Endodermal cell (in vitro differentiated cells): ENCODE measurements at regions not wholly inside any gene's neighbourhood (a gene's known extent, or its start where the extent isn't known, plus 50 kb on each side); places are given as distances from the start of the nearest gene placed in this dataset.

Experiments
- DNase-seq: peaks from one replicate; pipeline ENCODE4 v3.0.0-alpha.2; 2017
- H3K27ac ChIP-seq: 2 replicates; pipeline ENCODE4 v1.5.1; 2013; ENCODE audit warnings: mild to moderate bottlenecking, low read depth, low read length, moderate library complexity
- H3K27me3 ChIP-seq: 2 replicates; pipeline ENCODE4 v1.6.1; 2013; ENCODE audit warnings: mild to moderate bottlenecking, low read length, moderate library complexity; ENCODE audit not compliant: insufficient read depth, control insufficient read depth, poor library complexity, severe bottlenecking
- H3K36me3 ChIP-seq: 2 replicates; pipeline ENCODE4 v1.7.0; 2013; ENCODE audit warnings: mild to moderate bottlenecking, low read length, moderate library complexity; ENCODE audit not compliant: control insufficient read depth, insufficient read depth
- H3K4me1 ChIP-seq: one replicate; pipeline ENCODE4 v1.7.0; 2013; ENCODE audit warnings: low read length; ENCODE audit not compliant: control insufficient read depth, insufficient read depth
- H3K4me3 ChIP-seq: 2 replicates; pipeline ENCODE4 v1.5.1; 2013; ENCODE audit warnings: mild to moderate bottlenecking, low read length, moderate library complexity
- H3K9ac ChIP-seq: 2 replicates; pipeline ENCODE4 v1.6.1; 2013; ENCODE audit warnings: mild to moderate bottlenecking, low read length, moderate library complexity; ENCODE audit not compliant: poor library complexity, severe bottlenecking; ENCODE audit errors: extremely low read depth
- H3K9me3 ChIP-seq: 2 replicates; pipeline ENCODE4 v1.6.1; 2013; ENCODE audit warnings: mild to moderate bottlenecking, low read length, moderate library complexity; ENCODE audit not compliant: control insufficient read depth
- H3K27ac Mint-ChIP-seq: 2 replicates; pipeline ENCODE4 v1.8.0; 2020; ENCODE audit warnings: mixed read lengths
- H3K27me3 Mint-ChIP-seq: 2 replicates; pipeline ENCODE4 v1.8.0; 2021; ENCODE audit warnings: mild to moderate bottlenecking, mixed read lengths; ENCODE audit not compliant: insufficient read depth
- H3K36me3 Mint-ChIP-seq: 2 replicates; pipeline ENCODE4 v1.8.0; 2020; ENCODE audit warnings: low read depth, mixed read lengths
- H3K4me1 Mint-ChIP-seq: 2 replicates; pipeline ENCODE4 v1.8.0; 2020; ENCODE audit warnings: mixed read lengths
- H3K4me3 Mint-ChIP-seq: 2 replicates; pipeline ENCODE4 v1.8.0; 2020; ENCODE audit warnings: mild to moderate bottlenecking, moderate library complexity, mixed read lengths
- H3K9me3 Mint-ChIP-seq: 2 replicates; pipeline ENCODE4 v1.8.0; 2020; ENCODE audit warnings: mild to moderate bottlenecking, mixed read lengths
- CTCF ChIP-seq: fragments of 200-600 bp; sonication (generic); conservative IDR thresholded peaks from 2 replicates; pipeline ENCODE4 v1.5.0; 2021; ENCODE audit warnings: antibody characterized with exemption, mild to moderate bottlenecking
- WGBS, 2 experiments: methylation state at CpG; one replicate each; pipeline versions ENCODE4 v1.1.5 to v1.1.7; 2013; ENCODE audit warnings: missing lambda C conversion rate in 2 of 2, mixed read lengths in 1 of 2; ENCODE audit not compliant: insufficient coverage in 1 of 2, insufficient read length in 1 of 2; 5-methylcytosine and 5-hydroxymethylcytosine counted together

DNA sequence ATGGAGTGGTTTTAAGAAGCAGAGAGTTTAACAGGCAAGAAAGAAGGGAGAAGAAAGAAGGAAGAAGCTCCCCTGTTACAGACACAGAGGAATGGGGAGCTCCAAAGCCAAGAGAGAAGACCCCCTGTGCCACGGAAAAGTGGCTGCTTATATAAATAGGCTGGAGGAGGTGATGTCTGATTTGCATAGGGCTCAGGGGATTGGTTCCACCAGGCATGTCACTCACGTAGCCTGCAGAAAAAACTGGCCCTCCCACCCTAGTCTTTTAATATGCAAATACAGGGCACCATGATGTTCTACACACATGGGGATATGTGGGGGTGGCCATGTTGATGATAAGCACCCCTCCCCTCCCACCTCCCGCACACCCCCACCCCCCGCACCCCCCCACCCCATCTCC is 99.6 kb downstream of the ETS2 start:
- Histone ChIP-seq H3K4me1 (peaks cover 8% of the 10 kb centered on the region), H3K9me3 (peaks cover 5% of the 10 kb centered on the region), H3K27ac (no peak overlapping the region), H3K27me3 (no peaks in the 10 kb centered on the region), H3K4me3 (no peak overlapping the region), H3K36me3 (no peaks in the 10 kb centered on the region), H3K9ac (no peak overlapping the region)
- 83 to 95% methylated on average over 1 to 2 of the region's 4 CpGs for WGBS, 2 experiments
- H3K36me3 Mint-ChIP-seq, result no peaks in the 10 kb centered on the region
- H3K27ac Mint-ChIP-seq, result no peak overlapping the region
- TF ChIP-seq CTCF, result no peak
- H3K4me3 Mint-ChIP-seq, result no peak overlapping the region
- H3K9me3 Mint-ChIP-seq, result no peaks in the 10 kb centered on the region
- DNase-seq, result no peak
- no peaks in the 10 kb centered on the region for H3K27me3 Mint-ChIP-seq
- peaks cover 39% of the 10 kb centered on the region for H3K4me1 Mint-ChIP-seq

DNA sequence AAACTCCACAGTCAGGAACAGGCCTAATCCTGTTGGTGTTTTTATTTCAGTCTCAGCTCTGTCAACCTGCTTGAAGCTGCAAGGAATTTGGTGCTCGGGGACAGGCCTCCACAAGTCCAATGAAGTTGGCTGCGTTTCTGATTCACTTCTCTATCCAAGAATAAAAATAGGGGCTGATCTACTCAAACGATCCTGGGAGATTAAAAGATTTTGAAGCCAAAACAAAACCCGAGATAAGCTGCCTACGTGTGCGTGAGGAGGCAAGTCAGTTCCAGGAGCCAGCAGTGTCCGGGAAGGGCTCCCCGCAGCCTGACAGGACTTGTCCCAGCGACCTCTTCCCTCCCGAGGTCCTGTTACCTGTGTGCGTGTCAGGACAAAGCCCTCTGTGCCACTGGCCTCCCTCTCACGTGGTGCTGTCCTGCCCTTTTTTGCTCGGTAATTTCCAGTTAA is 98.0 kb downstream of the ETS2 start:
- Histone ChIP-seq H3K9ac (no peak overlapping the region), H3K4me1 (peaks cover 2% of the 10 kb centered on the region), H3K27ac (no peak overlapping the region), H3K27me3 (no peaks in the 10 kb centered on the region), H3K9me3 (peaks cover 5% of the 10 kb centered on the region), H3K36me3 (no peaks in the 10 kb centered on the region), H3K4me3 (no peak overlapping the region)
- TF ChIP-seq CTCF, result no peak
- no peaks in the 10 kb centered on the region for H3K36me3 Mint-ChIP-seq
- 79 to 87% methylated on average over 10 to 11 of the region's 13 CpGs for WGBS, 2 experiments
- H3K27ac Mint-ChIP-seq, result no peak overlapping the region
- H3K4me3 Mint-ChIP-seq, result no peak overlapping the region
- no peak for DNase-seq
- H3K4me1 Mint-ChIP-seq, result peaks cover 28% of the 10 kb centered on the region
- no peaks in the 10 kb centered on the region for H3K9me3 Mint-ChIP-seq
- H3K27me3 Mint-ChIP-seq, result no peaks in the 10 kb centered on the region

- peaks cover 2% of the 10 kb centered on the region for H3K4me1 ChIP-seq
- no peak for DNase-seq
- no peaks in the 10 kb centered on the region for H3K27me3 ChIP-seq
- H3K4me1 Mint-ChIP-seq, result peaks cover 20% of the 10 kb centered on the region
- no peaks in the 10 kb centered on the region for H3K36me3 Mint-ChIP-seq
- H3K27ac ChIP-seq, result no peak overlapping the region
- no peaks in the 10 kb centered on the region for H3K9me3 Mint-ChIP-seq
- WGBS, 2 experiments, result 94 to 98% methylated on average over 6 to 9 of the region's 9 CpGs
- H3K27me3 Mint-ChIP-seq, result no peaks in the 10 kb centered on the region
- H3K27ac Mint-ChIP-seq, result no peak overlapping the region
- no peaks in the 10 kb centered on the region for H3K36me3 ChIP-seq
- peaks cover 5% of the 10 kb centered on the region for H3K9me3 ChIP-seq
- no peak for TF ChIP-seq CTCF
- H3K9ac ChIP-seq, result no peak overlapping the region
- H3K4me3 Mint-ChIP-seq, result no peak overlapping the region
- no peak overlapping the region for H3K4me3 ChIP-seq
Measured at GRCh38 chr21:38902608-38903445, 97.1 kb downstream of the ETS2 start.
